Mucosa of rectum (tissue), 2 donors: ENCODE measurements at regions not wholly inside any gene's neighbourhood (a gene's known extent, or its start where the extent isn't known, plus 50 kb on each side); places are given as distances from the start of the nearest gene placed in this dataset.

Experiments used
- H3K27ac ChIP-seq, 2 donors: one replicate each; pipeline ENCODE4 v1.7.0; 2013; ENCODE audit warnings: inconsistent platforms in 2 of 2, low read depth in 2 of 2, low read length in 2 of 2
- H3K27me3 ChIP-seq, 2 donors: one replicate each; pipeline ENCODE4 v1.7.0; 2013; ENCODE audit warnings: low read length in 2 of 2; ENCODE audit not compliant: control insufficient read depth in 2 of 2, insufficient read depth in 2 of 2
- H3K36me3 ChIP-seq, 2 donors: one replicate each; pipeline ENCODE4 v1.7.0; 2013; ENCODE audit warnings: low read length in 2 of 2; ENCODE audit not compliant: control insufficient read depth in 2 of 2, insufficient read depth in 2 of 2
- H3K4me1 ChIP-seq, 2 donors: one replicate each; pipeline ENCODE4 v1.7.0; 2013; ENCODE audit warnings: low read length in 2 of 2, mild to moderate bottlenecking in 1 of 2; ENCODE audit not compliant: control insufficient read depth in 2 of 2, insufficient read depth in 2 of 2
- H3K4me3 ChIP-seq, 2 donors: one replicate each; pipeline ENCODE4 v1.7.0; 2013; ENCODE audit warnings: low read length in 2 of 2
- H3K9ac ChIP-seq, 2 donors: one replicate each; pipeline ENCODE4 v1.7.0; 2013; ENCODE audit warnings: low read length in 2 of 2, low read depth in 1 of 2, mild to moderate bottlenecking in 1 of 2
- H3K9me3 ChIP-seq, 2 donors: one replicate each; pipeline ENCODE4 v1.7.0; 2013; ENCODE audit warnings: low read length in 2 of 2; ENCODE audit not compliant: control insufficient read depth in 2 of 2
- donor health status: healthy.
- donor health status: Normal muscosa, but diverticular disease.

DNA sequence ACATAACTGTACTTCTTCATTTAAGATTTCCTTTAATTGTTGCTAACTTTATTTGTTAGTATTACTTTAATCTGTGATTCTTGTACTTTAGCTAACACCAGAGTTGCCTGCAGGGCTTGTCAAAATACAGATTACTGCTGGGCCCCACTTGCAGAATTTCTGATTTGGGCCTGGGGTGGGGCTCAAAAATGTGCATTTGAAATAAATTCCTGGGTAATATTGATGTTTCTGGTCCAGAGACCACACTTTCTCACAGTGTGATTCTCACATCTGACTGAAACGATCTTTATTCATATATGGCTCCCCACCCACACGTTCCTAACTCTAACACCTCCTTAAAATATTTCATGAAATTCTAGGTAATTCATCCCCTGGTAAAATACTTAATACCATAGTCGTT, 452.6 kb upstream of the ACVR2A start:
- Histone ChIP-seq H3K4me3 (no peak overlapping the region), H3K4me1 (no peaks in the 10 kb centered on the region), H3K36me3 (no peaks in the 10 kb centered on the region), H3K27me3 (no peaks in the 10 kb centered on the region), H3K9me3 (no peaks in the 10 kb centered on the region), H3K9ac (no peak overlapping the region), H3K27ac (no peak overlapping the region)

DNA sequence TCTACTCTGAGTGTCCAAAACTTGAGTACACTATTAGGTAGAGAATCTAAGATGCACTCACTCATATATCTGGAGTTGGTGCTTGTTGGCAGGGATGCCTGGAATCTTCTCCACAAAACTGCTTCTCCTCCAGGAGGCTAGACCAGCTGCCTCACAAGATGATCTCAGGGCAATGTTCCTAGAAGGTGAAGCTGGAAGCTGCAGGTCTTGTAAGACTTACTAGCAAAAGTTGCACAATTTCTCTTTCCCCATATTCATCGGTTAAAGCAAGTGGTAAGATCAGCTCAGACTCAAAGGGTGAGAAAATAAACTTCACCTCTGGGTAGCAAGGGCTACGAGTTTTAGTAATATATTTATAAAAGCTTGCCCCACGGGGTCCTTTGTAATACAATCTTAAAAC, 454.4 kb upstream of the ACVR2A start:
- no peaks in the 10 kb centered on the region for H3K27me3 ChIP-seq
- no peak overlapping the region for H3K27ac ChIP-seq
- no peaks in the 10 kb centered on the region for H3K4me1 ChIP-seq
- H3K4me3 ChIP-seq, result no peak overlapping the region
- no peaks in the 10 kb centered on the region for H3K9me3 ChIP-seq
- H3K36me3 ChIP-seq, result no peaks in the 10 kb centered on the region
- no peak overlapping the region for H3K9ac ChIP-seq

DNA sequence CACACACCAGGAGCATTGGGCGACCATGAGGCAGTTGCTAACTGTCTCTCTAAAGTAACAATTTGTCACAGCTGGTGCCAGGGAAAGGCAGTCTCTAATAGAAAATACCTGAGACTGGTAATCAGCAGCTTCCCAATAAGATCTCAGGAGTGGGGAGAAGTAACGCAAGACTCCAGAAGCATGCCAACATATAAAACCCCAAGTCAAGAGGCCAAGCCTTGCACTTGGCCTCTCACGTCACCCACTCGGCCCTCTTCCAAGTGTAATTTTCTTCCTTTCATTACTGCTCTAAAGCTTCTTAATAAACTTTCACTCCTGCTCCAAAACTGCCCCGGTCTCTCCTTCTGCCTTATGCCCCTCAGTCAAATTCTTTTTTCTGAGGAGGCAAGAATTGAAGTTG, 455.6 kb upstream of the ACVR2A start:
- H3K27ac ChIP-seq, result no peak overlapping the region

DNA sequence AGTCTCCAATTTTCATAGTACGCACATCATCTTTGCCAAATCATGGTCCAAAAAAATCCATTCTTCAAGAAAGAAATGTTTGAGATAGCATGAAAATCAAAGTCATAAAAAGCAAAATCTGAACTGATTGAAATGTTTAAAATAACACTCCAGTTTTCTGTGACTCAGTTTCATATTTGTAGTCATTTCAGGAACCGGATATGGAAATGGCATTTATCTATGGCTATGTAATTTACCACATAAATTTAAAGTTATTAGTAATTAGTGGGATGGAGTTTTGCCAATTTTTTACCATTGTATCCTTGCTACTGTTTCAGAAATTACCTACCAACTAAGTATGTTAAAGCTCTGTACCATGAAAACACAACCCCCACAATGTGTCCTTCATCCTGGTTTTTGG, 456.6 kb upstream of the ACVR2A start:
- Histone ChIP-seq H3K27ac (no peak overlapping the region), H3K27me3 (no peaks in the 10 kb centered on the region), H3K9me3 (no peaks in the 10 kb centered on the region), H3K36me3 (no peaks in the 10 kb centered on the region), H3K4me1 (no peaks in the 10 kb centered on the region), H3K4me3 (no peak overlapping the region), H3K9ac (no peak overlapping the region)

More for the DNA sequence above, 455.6 kb upstream of the ACVR2A start:
- Histone ChIP-seq H3K9ac (no peak overlapping the region), H3K4me3 (no peak overlapping the region), H3K36me3 (no peaks in the 10 kb centered on the region), H3K4me1 (no peaks in the 10 kb centered on the region), H3K9me3 (no peaks in the 10 kb centered on the region), H3K27me3 (no peaks in the 10 kb centered on the region)

DNA sequence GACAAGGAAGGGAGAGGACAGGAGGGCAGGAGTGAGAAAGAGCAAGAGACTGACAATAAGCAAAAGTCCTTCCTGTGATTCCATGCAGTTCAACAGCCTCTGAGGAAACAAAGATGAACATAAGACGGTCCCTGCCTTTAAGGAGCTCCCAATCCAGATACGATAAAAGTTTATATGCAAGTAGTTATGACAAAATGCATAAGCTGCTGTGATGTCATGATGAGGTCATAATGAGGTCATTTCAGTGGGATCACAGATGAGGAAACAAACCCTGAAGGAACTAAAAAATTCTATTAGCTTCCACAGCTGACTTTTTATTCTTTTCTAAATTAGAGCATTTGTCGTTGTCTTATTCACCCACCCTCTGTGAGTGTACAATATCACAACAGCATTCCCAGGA, 458.5 kb upstream of the ACVR2A start:
- Histone ChIP-seq H3K27me3 (no peaks in the 10 kb centered on the region), H3K4me1 (peaks cover 0 to 7% of the 10 kb centered on the region in 2 donors), H3K27ac (no peak overlapping the region), H3K9me3 (no peaks in the 10 kb centered on the region), H3K9ac (no peak overlapping the region), H3K4me3 (no peak overlapping the region), H3K36me3 (no peaks in the 10 kb centered on the region)

DNA sequence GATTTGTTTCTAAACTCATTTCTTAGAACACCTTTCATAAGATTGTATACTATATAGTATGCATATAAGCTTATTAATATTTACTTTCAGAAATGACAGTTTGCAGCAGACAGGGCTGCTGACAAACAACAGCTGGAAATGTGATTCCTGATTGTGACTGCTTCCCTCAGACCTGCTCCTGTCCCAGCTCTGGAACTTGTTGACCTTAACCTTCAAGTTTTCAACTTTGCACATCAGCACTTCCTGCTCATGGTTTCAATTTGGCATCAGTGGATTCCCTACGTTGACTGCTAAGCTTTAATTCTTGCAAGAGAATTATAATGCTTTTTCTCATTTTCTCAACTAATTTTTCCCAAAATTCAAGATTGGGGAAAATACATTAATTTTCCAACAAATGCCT, 459.2 kb upstream of the ACVR2A start:
- Histone ChIP-seq H3K36me3 (no peaks in the 10 kb centered on the region), H3K9ac (no peak overlapping the region), H3K27me3 (no peaks in the 10 kb centered on the region), H3K9me3 (no peaks in the 10 kb centered on the region), H3K27ac (no peak overlapping the region), H3K4me3 (no peak overlapping the region), H3K4me1 (peaks cover 0 to 7% of the 10 kb centered on the region in 2 donors)

DNA sequence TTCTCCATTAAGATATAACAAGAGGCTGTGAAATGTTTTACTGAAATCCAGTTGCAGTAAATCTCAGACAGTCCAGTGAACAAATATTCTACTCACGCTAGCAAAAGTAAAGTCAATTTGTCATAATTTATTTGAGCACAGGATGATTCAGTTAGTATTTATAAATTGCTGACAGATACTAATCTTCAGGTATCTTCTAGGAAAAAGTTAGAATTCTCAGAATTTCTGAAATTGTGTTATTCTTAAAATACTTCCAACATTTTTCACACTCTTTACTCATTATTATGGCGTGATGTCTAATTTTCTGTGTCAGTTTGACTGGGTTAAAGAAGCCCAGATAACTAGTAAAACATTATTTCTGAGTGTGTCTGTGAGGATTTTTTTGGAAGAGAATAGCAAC, 460.2 kb upstream of the ACVR2A start:
- no peak overlapping the region for H3K27ac ChIP-seq
- no peaks in the 10 kb centered on the region for H3K36me3 ChIP-seq
- H3K4me1 ChIP-seq, result peaks cover 0 to 7% of the 10 kb centered on the region in 2 donors
- H3K27me3 ChIP-seq, result no peaks in the 10 kb centered on the region
- H3K9me3 ChIP-seq, result no peaks in the 10 kb centered on the region
- no peak overlapping the region for H3K9ac ChIP-seq
- H3K4me3 ChIP-seq, result no peak overlapping the region

DNA sequence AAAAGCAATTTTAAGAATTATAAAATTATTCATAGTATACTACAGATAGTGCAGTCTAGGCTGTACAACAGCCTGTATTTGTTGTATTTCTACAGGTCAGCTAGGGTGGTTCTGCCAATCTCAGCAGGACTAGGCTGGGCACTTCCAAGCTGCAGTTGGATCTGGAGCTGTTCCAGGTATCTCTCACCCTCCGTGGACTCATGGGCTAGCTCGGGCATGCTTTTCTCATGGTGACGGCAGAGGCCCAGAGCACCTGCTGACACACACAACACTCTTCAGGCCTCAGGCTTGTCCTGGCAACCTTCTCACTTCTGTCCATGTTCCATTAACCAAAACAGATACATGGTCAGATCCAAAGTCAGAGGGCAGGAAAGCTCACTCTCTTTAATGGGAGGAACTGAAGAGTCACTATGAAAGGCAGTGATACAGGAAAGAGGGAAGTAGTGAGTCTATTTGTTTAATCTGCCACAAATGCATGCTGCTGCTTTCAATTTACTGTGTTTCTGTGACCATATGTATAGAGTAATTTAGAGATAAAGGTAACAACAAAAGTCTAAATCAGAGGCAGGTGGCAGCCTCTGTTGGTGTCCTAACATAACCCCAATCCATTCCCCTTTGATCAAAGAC, 462.4 kb upstream of the ACVR2A start:
- Histone ChIP-seq H3K27ac (no peak overlapping the region), H3K36me3 (no peaks in the 10 kb centered on the region), H3K4me3 (no peak overlapping the region), H3K27me3 (no peaks in the 10 kb centered on the region), H3K9me3 (no peaks in the 10 kb centered on the region), H3K4me1 (peaks cover 0 to 7% of the 10 kb centered on the region in 2 donors), H3K9ac (no peak overlapping the region)

DNA sequence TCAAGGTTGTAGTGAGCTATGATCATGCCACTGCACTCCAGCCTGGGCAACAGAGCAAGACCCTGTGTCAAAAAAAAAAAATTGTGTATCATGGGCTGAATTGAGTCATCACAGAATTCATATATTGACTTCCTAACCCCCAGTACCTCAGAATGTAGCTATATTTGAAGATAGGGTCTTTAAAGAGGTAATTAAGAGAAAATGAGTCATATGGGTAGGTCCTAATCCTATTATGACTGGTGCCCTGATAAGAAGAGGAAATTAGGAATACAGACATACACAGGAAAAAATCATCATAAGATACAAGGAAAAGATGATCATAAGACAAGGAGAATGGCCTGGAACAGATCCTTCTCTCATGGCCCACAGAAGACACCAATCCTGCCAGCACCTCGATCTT, 466.4 kb upstream of the ACVR2A start:
- H3K36me3 ChIP-seq, result no peaks in the 10 kb centered on the region
- H3K27me3 ChIP-seq, result no peaks in the 10 kb centered on the region
- H3K27ac ChIP-seq, result no peak overlapping the region
- no peak overlapping the region for H3K4me3 ChIP-seq
- no peak overlapping the region for H3K9ac ChIP-seq
- H3K4me1 ChIP-seq, result peaks cover 0 to 7% of the 10 kb centered on the region in 2 donors
- H3K9me3 ChIP-seq, result no peaks in the 10 kb centered on the region

DNA sequence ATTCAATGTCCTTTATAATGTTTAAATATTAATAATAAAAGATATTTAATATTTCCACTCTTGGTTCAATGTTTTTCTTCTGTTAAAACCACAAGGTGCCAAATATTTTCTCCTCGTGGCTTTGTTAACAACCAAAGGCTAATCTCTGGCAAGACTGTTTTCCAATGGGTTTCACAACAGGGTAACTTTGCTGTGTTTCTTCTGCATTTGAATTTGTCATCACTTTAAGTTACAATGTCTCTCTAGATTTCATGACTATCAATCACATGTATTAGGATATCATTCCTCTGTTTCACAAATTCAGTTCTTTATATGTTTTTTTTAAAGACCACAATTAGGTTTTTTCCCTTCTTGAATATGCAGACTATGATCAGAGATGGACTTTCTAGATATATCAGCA, 469.8 kb upstream of the ACVR2A start:
- no peaks in the 10 kb centered on the region for H3K27me3 ChIP-seq
- no peak overlapping the region for H3K4me3 ChIP-seq
- no peaks in the 10 kb centered on the region for H3K36me3 ChIP-seq
- H3K27ac ChIP-seq, result no peak overlapping the region
- peaks cover 0 to 2% of the 10 kb centered on the region in 2 donors for H3K4me1 ChIP-seq
- H3K9ac ChIP-seq, result no peak overlapping the region
- no peaks in the 10 kb centered on the region for H3K9me3 ChIP-seq

DNA sequence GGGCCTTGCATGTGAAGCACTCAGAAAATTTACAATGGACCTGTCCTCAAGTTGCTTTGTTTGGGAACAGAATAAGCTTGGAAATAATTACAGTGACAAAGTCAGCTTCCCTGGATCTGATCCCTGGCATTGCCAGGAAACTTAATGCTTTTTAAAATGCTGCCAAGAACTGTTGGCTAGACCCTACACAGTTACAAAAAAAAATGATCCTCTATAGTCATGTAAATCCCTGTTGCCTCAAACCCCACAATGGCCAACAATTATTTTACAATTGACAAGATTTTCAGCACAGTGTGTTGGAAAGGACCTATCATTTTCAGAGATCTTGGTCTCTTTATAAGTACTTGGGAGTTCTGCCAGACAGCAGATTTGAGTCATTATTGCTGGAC, 470.4 kb upstream of the ACVR2A start:
- Histone ChIP-seq H3K36me3 (no peaks in the 10 kb centered on the region), H3K4me3 (no peak overlapping the region), H3K27ac (no peak overlapping the region), H3K9ac (no peak overlapping the region), H3K9me3 (no peaks in the 10 kb centered on the region), H3K27me3 (no peaks in the 10 kb centered on the region), H3K4me1 (peaks cover 0 to 2% of the 10 kb centered on the region in 2 donors)
